ENCODE measurements at regions not wholly inside any gene's neighbourhood (a gene's known extent, or its start where the extent isn't known, plus 50 kb on each side); places are given as distances from the start of the nearest gene placed in this dataset.

- TF ChIP-seq, protein P1, sequence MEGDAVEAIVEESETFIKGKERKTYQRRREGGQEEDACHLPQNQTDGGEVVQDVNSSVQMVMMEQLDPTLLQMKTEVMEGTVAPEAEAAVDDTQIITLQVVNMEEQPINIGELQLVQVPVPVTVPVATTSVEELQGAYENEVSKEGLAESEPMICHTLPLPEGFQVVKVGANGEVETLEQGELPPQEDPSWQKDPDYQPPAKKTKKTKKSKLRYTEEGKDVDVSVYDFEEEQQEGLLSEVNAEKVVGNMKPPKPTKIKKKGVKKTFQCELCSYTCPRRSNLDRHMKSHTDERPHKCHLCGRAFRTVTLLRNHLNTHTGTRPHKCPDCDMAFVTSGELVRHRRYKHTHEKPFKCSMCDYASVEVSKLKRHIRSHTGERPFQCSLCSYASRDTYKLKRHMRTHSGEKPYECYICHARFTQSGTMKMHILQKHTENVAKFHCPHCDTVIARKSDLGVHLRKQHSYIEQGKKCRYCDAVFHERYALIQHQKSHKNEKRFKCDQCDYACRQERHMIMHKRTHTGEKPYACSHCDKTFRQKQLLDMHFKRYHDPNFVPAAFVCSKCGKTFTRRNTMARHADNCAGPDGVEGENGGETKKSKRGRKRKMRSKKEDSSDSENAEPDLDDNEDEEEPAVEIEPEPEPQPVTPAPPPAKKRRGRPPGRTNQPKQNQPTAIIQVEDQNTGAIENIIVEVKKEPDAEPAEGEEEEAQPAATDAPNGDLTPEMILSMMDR (IDR thresholded peaks at IDR 0.05): no peak
Observed at GRCh38 chrX:9196961-9197640, 163.2 kb upstream of the FAM9B start.

DNA sequence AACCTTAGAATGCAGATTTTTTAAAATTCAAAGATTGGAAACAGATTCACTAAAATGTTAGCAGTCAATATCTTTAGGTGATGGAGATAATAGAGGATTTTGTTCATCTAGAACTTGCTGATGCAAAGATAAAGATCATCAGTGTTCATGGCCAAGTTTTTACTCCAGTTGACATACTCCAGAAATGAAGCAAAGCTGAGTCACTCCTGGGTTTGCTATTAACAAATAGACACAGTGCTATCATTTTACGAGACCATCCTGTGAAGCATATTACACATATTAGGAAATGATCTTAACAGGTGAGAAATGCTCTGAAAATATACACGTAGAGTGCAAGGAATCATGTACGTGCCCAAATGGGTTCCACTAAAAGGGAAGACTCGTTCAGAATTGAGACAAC lies 170.6 kb upstream of the FAM9B start:
- TF ChIP-seq, protein P1 (IDR thresholded peaks at IDR 0.05): no peak

- TF ChIP-seq, protein P1 (IDR thresholded peaks at IDR 0.05): no peak
Observed at GRCh38 chrX:9205599-9206223, 171.8 kb upstream of the FAM9B start.

DNA sequence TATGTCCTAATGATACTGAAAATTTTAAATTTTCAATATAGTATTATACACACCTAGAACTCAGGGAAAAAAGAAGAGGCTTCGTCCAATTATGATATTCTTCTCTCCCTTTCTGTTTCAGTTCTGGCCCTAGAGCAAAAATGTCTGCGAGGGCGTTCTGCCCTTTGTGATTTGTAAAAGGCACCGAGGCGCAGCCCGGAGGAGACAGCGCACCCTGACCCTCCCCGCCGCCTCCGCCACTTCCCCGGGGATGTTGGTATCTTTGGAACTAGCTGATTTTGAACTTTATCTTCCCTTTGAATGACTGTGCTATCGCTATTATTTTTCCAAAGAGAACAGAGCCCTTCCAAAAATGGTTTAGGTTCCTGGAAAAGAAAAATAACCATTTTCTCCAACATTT lies 173.2 kb upstream of the FAM9B start:
- TF ChIP-seq, protein P1 (IDR thresholded peaks at IDR 0.05): no peak

- TF ChIP-seq, protein P1 (IDR thresholded peaks at IDR 0.05): no peak
Observed at GRCh38 chrX:9211269-9211668, 177.3 kb upstream of the FAM9B start.

GRCh38 chrX:9221781-9222180 lies 187.9 kb upstream of the FAM9B start:
- TF ChIP-seq, protein P1 (IDR thresholded peaks at IDR 0.05): no peak

DNA sequence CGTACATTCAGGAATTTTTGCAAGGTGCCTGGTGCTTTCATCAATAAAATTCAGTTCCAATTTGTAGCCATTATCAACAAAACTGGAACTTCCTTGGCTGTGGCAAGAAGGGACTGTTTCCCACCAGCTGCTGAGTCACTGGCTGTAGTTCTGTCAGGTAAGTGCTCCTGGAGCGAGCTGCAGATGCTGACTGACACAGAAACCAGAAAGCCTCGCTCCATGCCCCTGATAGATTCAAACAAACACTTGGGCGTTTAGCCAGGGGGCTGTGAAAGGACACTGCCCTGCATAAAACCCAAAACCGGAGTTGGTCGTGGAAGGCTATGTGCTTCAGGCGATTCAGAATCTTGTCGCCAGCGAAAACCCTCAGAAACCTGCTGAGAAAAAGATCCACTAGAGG lies 188.4 kb upstream of the FAM9B start:
- TF ChIP-seq, protein P1 (IDR thresholded peaks at IDR 0.05): no peak

Measured in LNCAP (cell line).